ENCODE measurements at regions not wholly inside any gene's neighbourhood (a gene's known extent, or its start where the extent isn't known, plus 50 kb on each side); places are given as distances from the start of the nearest gene placed in this dataset.

DNA sequence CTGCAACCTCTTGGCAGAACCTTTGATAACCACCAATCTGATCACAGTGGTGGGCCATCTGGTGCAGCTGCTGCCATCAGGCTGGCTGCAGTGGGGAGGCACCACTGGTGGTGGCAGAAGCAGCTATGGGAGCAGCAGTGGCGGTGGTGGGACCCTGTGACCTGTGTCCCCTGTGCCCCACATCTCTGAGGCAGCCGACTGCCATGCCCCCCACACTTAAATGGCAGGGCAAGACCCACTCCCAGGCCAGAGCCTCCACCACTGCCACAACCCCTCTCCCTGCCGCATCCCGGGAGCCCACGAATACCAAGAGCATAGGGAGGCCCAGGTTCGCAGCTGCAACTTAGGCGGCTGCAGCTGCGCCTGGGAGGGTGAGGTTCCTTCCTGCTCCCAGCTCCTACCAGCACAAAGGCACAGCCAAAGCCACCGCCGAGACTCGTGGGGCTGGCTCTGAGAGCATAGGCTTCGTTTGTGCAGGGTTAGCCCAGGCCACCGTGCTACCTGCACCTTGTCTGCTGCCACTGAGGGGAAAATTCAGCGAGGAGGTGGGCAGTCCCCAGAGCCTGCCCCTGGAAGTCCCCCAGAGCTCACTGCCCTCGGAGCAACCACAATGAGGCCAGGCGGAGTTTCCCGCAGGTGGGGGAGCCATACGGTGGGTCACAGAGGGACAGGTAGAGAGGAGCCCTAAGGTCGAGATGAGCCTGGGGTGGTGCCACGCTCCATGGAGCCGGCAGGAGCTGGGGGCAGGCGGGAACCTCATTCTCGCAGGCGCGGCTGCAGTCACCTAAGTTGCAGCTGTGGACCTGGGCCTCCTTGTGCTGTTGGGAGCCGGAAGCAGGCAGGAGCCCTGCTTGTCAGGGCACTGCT, 518.7 kb downstream of the RWDD3 start:
- Histone ChIP-seq H3K9ac (ENCODE audit: low read depth, low read length, poor library complexity, severe bottlenecking) (no peak overlapping the region), H3K36me3 (ENCODE audit: insufficient read depth, low read length) (no peaks in the 10 kb centered on the region), H3F3A (ENCODE audit: low read depth) (no peaks in the 10 kb centered on the region), H3K4me3 (ENCODE audit: low read length, poor library complexity, severe bottlenecking) (no peak overlapping the region), H3K9me2 (replicated peaks; ENCODE audit: low read depth, low read length) (no peaks in the 10 kb centered on the region), H3K79me2 (ENCODE audit: insufficient read depth, low read length) (no peaks in the 10 kb centered on the region), H4K20me1 (ENCODE audit: insufficient read depth, low read length, poor library complexity, severe bottlenecking) (no peaks in the 10 kb centered on the region), H3K4me1 (ENCODE audit: insufficient read depth, low read length, poor library complexity, severe bottlenecking) (no peaks in the 10 kb centered on the region), H3K9me3 (ENCODE audit: insufficient read depth, low read depth, low read length) (no peaks in the 10 kb centered on the region), H3K4me2 (ENCODE audit: low read depth, low read length, poor library complexity, severe bottlenecking) (no peak overlapping the region), H2AFZ (ENCODE audit: low read length) (no peak overlapping the region), H3K27me3 (ENCODE audit: insufficient read depth, low read length, poor library complexity, severe bottlenecking) (peaks cover 4% of the 10 kb centered on the region)
- TF ChIP-seq, protein P1, sequence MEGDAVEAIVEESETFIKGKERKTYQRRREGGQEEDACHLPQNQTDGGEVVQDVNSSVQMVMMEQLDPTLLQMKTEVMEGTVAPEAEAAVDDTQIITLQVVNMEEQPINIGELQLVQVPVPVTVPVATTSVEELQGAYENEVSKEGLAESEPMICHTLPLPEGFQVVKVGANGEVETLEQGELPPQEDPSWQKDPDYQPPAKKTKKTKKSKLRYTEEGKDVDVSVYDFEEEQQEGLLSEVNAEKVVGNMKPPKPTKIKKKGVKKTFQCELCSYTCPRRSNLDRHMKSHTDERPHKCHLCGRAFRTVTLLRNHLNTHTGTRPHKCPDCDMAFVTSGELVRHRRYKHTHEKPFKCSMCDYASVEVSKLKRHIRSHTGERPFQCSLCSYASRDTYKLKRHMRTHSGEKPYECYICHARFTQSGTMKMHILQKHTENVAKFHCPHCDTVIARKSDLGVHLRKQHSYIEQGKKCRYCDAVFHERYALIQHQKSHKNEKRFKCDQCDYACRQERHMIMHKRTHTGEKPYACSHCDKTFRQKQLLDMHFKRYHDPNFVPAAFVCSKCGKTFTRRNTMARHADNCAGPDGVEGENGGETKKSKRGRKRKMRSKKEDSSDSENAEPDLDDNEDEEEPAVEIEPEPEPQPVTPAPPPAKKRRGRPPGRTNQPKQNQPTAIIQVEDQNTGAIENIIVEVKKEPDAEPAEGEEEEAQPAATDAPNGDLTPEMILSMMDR (conservative IDR thresholded peaks at IDR 0.05; ENCODE audit: low read length), result no peak
- no peak for TF ChIP-seq EZH2phosphoT487 (IDR thresholded peaks at IDR 0.05; ENCODE audit: borderline replicate concordance)

DNA sequence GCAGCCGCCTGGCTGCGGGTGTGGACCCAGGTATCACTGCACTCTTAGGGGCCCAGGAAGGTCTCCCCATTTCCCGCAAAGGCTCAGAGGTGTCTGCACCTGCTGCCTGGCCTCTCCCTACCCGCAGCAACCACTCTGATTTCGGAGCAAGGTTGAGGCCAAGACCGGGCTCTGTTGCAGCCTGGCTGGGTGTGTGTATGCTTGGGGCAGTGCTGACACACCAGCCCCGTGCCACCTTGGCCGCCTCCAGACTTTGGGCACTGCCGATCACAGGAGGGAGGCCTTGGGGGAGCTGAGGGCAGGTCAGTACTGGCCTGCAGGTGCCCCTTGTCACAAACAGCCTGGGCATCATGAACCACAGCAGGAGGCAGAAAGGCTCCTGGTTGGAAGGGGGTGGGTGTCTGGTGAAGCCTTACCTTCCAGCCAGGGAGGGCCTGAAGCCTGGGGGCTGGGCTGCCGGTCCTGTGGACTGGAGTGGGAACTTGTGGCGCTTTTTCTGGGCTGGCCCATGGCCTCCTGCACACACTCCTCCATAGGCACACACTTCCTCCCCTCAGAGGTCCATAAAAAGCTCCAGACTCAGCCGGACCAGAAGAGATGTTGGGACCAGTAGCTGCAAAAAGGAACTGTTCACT, 519.5 kb downstream of the RWDD3 start:
- Histone ChIP-seq H3K4me3 (ENCODE audit: low read length, poor library complexity, severe bottlenecking) (no peak overlapping the region), H3K27me3 (ENCODE audit: insufficient read depth, low read length, poor library complexity, severe bottlenecking) (peaks cover 4% of the 10 kb centered on the region), H3K9ac (ENCODE audit: low read depth, low read length, poor library complexity, severe bottlenecking) (no peak overlapping the region)

DNA sequence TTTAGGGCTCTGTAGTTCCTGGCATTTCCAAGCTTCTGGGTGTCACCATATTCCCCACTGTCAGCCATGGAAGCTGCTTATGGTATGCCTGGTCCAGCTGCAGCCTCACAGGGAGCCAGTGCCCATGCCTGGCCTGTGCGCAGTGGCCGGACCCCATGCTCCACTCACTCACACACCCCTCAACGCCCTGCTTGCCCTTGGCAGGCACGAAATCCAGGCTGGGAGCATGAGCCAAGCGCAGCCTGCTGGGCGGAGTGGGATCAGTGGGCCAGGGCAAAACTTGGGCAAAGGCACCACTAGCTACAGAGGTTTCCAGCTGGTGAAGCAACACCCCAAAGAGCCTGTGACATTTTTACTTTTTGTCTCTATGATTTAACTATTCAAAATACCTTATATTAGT, 520.4 kb downstream of the RWDD3 start:
- Histone ChIP-seq H2AFZ (ENCODE audit: low read length) (no peak overlapping the region), H3K4me2 (ENCODE audit: low read depth, low read length, poor library complexity, severe bottlenecking) (no peak overlapping the region), H3K4me1 (ENCODE audit: insufficient read depth, low read length, poor library complexity, severe bottlenecking) (no peaks in the 10 kb centered on the region), H3F3A (ENCODE audit: low read depth) (no peaks in the 10 kb centered on the region), H3K27me3 (ENCODE audit: insufficient read depth, low read length, poor library complexity, severe bottlenecking) (peaks cover 4% of the 10 kb centered on the region), H3K9ac (ENCODE audit: low read depth, low read length, poor library complexity, severe bottlenecking) (no peak overlapping the region), H3K36me3 (ENCODE audit: insufficient read depth, low read length) (no peaks in the 10 kb centered on the region), H4K20me1 (ENCODE audit: insufficient read depth, low read length, poor library complexity, severe bottlenecking) (no peaks in the 10 kb centered on the region), H3K4me3 (ENCODE audit: low read length, poor library complexity, severe bottlenecking) (no peak overlapping the region), H3K9me3 (ENCODE audit: insufficient read depth, low read depth, low read length) (peaks cover 2% of the 10 kb centered on the region; the same call in 1 of the 2 replicates), H3K9me2 (replicated peaks; ENCODE audit: low read depth, low read length) (no peaks in the 10 kb centered on the region), H3K79me2 (ENCODE audit: insufficient read depth, low read length) (no peaks in the 10 kb centered on the region)
- TF ChIP-seq, protein P1 (conservative IDR thresholded peaks at IDR 0.05; ENCODE audit: low read length), result no peak
- no peak for TF ChIP-seq EZH2phosphoT487 (IDR thresholded peaks at IDR 0.05; ENCODE audit: borderline replicate concordance)

More for the DNA sequence above, 519.5 kb downstream of the RWDD3 start:
- no peaks in the 10 kb centered on the region for H3K36me3 ChIP-seq (ENCODE audit: insufficient read depth, low read length)
- peaks cover 2% of the 10 kb centered on the region; the same call in 1 of the 2 replicates for H3K9me3 ChIP-seq (ENCODE audit: insufficient read depth, low read depth, low read length)
- H3K9me2 ChIP-seq (replicated peaks; ENCODE audit: low read depth, low read length), result no peaks in the 10 kb centered on the region
- H3K4me2 ChIP-seq (ENCODE audit: low read depth, low read length, poor library complexity, severe bottlenecking), result no peak overlapping the region
- no peaks in the 10 kb centered on the region for H3K4me1 ChIP-seq (ENCODE audit: insufficient read depth, low read length, poor library complexity, severe bottlenecking)
- no peaks in the 10 kb centered on the region for H4K20me1 ChIP-seq (ENCODE audit: insufficient read depth, low read length, poor library complexity, severe bottlenecking)
- H3F3A ChIP-seq (ENCODE audit: low read depth), result no peaks in the 10 kb centered on the region
- H3K79me2 ChIP-seq (ENCODE audit: insufficient read depth, low read length), result no peaks in the 10 kb centered on the region
- H2AFZ ChIP-seq (ENCODE audit: low read length), result no peak overlapping the region
- no peak for TF ChIP-seq EZH2phosphoT487 (IDR thresholded peaks at IDR 0.05; ENCODE audit: borderline replicate concordance)
- TF ChIP-seq, protein P1 (conservative IDR thresholded peaks at IDR 0.05; ENCODE audit: low read length), result no peak
